ENCODE measurements at regions not wholly inside any gene's neighbourhood (a gene's known extent, or its start where the extent isn't known, plus 50 kb on each side); places are given as distances from the start of the nearest gene placed in this dataset.

GRCh38 chr6:132244744-132245143 lies 156.5 kb downstream of the MOXD1 start:
- no peak for DNase-seq (ENCODE audit: low read depth)

GRCh38 chr6:132236744-132237143 lies 164.5 kb downstream of the MOXD1 start:
- DNase-seq (ENCODE audit: low read depth) = no peak

GRCh38 chr6:132236281-132236680 lies 165.0 kb downstream of the MOXD1 start:
- DNase-seq (ENCODE audit: low read depth) = no peak

GRCh38 chr6:132235596-132236280 lies 165.5 kb downstream of the MOXD1 start:
- no peak for DNase-seq (ENCODE audit: low read depth)

- no peak for DNase-seq (ENCODE audit: low read depth)
Observed at GRCh38 chr6:132234356-132234755, 166.9 kb downstream of the MOXD1 start.

- no peak for DNase-seq (ENCODE audit: low read depth)
Observed at GRCh38 chr6:132231121-132231884, 170.0 kb downstream of the MOXD1 start.

- DNase-seq (ENCODE audit: low read depth) = no peak
Observed at GRCh38 chr6:132228894-132229293, 172.4 kb downstream of the MOXD1 start.

- no peak for DNase-seq (ENCODE audit: low read depth)
Observed at GRCh38 chr6:132227904-132228303, 173.4 kb downstream of the MOXD1 start.

GRCh38 chr6:132224943-132225342 lies 176.3 kb downstream of the MOXD1 start:
- no peak for DNase-seq (ENCODE audit: low read depth)

- DNase-seq (ENCODE audit: low read depth) = no peak
Observed at GRCh38 chr6:132220800-132221199, 180.5 kb downstream of the MOXD1 start.

- DNase-seq (ENCODE audit: low read depth) = no peak
Observed at GRCh38 chr6:132219901-132220300, 181.4 kb downstream of the MOXD1 start.

GRCh38 chr6:132218059-132218696 lies 183.1 kb downstream of the MOXD1 start:
- no peak for DNase-seq (ENCODE audit: low read depth)

- no peak for DNase-seq (ENCODE audit: low read depth)
Observed at GRCh38 chr6:132215805-132216204, 185.5 kb downstream of the MOXD1 start.

GRCh38 chr6:132214716-132215115 lies 186.6 kb downstream of the MOXD1 start:
- DNase-seq (ENCODE audit: low read depth) = no peak

- DNase-seq (ENCODE audit: low read depth) = no peak
Observed at GRCh38 chr6:132213732-132214131, 187.5 kb downstream of the MOXD1 start.

- no peak for DNase-seq (ENCODE audit: low read depth)
Observed at GRCh38 chr6:132213191-132213590, 188.1 kb downstream of the MOXD1 start.

GRCh38 chr6:132210886-132211563 lies 190.2 kb downstream of the MOXD1 start:
- DNase-seq (ENCODE audit: low read depth) = no peak

GRCh38 chr6:132209351-132209750 lies 191.9 kb downstream of the MOXD1 start:
- no peak for DNase-seq (ENCODE audit: low read depth)

- DNase-seq (ENCODE audit: low read depth) = no peak
Observed at GRCh38 chr6:132207991-132208390, 193.3 kb downstream of the MOXD1 start.

GRCh38 chr6:132205946-132206345 lies 195.3 kb downstream of the MOXD1 start:
- no peak for DNase-seq (ENCODE audit: low read depth)

GRCh38 chr6:132204591-132204990 lies 196.7 kb downstream of the MOXD1 start:
- no peak for DNase-seq (ENCODE audit: low read depth)

GRCh38 chr6:132202574-132202973 lies 198.7 kb downstream of the MOXD1 start:
- peak; percentile 77 for DNase-seq (ENCODE audit: low read depth)

GRCh38 chr6:132199343-132199742 lies 201.9 kb downstream of the MOXD1 start:
- DNase-seq (ENCODE audit: low read depth) = no peak

Data from GM04503 (cell line).